Muscle layer of colon (tissue), 2 donors: ENCODE measurements at regions not wholly inside any gene's neighbourhood (a gene's known extent, or its start where the extent isn't known, plus 50 kb on each side); places are given as distances from the start of the nearest gene placed in this dataset.

Source experiments
- H3K27ac ChIP-seq: one replicate; pipeline ENCODE4 v1.7.0; 2013; ENCODE audit warnings: low read depth, mild to moderate bottlenecking, low read length, moderate library complexity
- H3K27me3 ChIP-seq, 2 donors: one replicate each; pipeline ENCODE4 v1.7.0; 2013; ENCODE audit warnings: low read length in 2 of 2, mild to moderate bottlenecking in 2 of 2; ENCODE audit not compliant: insufficient read depth in 2 of 2, control insufficient read depth in 1 of 2
- H3K36me3 ChIP-seq: one replicate; pipeline ENCODE4 v1.7.0; 2013; ENCODE audit warnings: mild to moderate bottlenecking, low read length; ENCODE audit not compliant: insufficient read depth
- H3K4me1 ChIP-seq: one replicate; pipeline ENCODE4 v1.7.0; 2013; ENCODE audit warnings: mild to moderate bottlenecking, low read length; ENCODE audit not compliant: insufficient read depth
- H3K4me3 ChIP-seq, 2 donors: one replicate each; pipeline ENCODE4 v1.7.0; 2013; ENCODE audit warnings: low read length in 2 of 2, low read depth in 1 of 2, mild to moderate bottlenecking in 1 of 2, moderate library complexity in 1 of 2
- H3K9ac ChIP-seq: one replicate; pipeline ENCODE4 v1.7.0; 2013; ENCODE audit warnings: low read length
- H3K9me3 ChIP-seq: one replicate; pipeline ENCODE4 v1.7.0; 2013; ENCODE audit warnings: mild to moderate bottlenecking, low read length
- donor health status: abdominal sarcoma.
- donor health status: Adenocarcinoma of cecum.

- Histone ChIP-seq H3K27me3 (no peaks in the 10 kb centered on the region), H3K4me1 (no peaks in the 10 kb centered on the region), H3K27ac (no peak overlapping the region), H3K36me3 (no peaks in the 10 kb centered on the region), H3K9ac (no peak overlapping the region), H3K9me3 (no peaks in the 10 kb centered on the region), H3K4me3 (no peak overlapping the region)
Measured at GRCh38 chr20:60254901-60255411, 296.7 kb downstream of the CDH26 start.

GRCh38 chr20:60255415-60255814 lies 297.2 kb downstream of the CDH26 start:
- Histone ChIP-seq H3K9me3 (no peaks in the 10 kb centered on the region), H3K27me3 (no peaks in the 10 kb centered on the region), H3K4me3 (no peak overlapping the region), H3K9ac (no peak overlapping the region), H3K4me1 (no peaks in the 10 kb centered on the region), H3K27ac (no peak overlapping the region), H3K36me3 (no peaks in the 10 kb centered on the region)

DNA sequence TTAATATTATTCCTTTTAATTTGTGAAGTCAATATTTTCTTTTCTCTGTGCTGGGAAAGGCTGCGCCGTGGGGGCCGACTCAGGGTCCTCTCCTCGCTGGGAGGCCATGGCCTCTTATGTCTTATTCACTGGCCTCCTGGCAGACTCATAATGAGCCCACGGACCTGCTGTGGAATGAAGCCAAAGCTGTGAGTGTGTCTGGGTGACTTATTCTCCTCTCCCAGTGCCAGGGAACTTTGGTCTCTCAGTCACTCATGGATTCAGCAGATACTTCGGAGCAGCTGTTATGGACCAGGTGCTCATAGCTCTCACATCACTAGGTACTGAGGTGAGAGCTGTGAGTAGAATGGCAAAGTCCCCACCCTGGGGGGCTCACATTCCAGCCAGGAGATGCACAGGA lies 297.6 kb downstream of the CDH26 start:
- Histone ChIP-seq H3K4me1 (no peaks in the 10 kb centered on the region), H3K36me3 (no peaks in the 10 kb centered on the region), H3K27ac (no peak overlapping the region), H3K9ac (no peak overlapping the region), H3K9me3 (no peaks in the 10 kb centered on the region), H3K4me3 (no peak overlapping the region), H3K27me3 (no peaks in the 10 kb centered on the region)

DNA sequence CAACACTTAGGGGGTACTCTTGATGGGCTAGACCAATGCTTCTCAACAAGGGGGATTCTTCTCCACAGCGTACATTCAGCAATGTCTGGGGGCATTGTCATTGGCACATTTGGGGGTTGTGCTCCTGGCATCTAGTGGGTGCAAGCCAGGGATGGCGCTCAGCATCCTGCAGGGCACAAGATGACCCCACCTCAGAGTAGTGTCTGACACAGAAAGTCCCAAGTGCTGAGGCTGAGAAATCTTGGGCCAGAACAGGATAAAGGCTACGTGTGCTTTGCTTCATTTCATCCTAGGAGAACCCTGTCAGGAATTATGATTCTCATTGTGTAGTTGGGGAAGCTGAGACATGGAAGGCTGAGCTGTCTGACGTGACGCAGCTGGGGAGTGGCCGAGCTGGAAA lies 298.6 kb downstream of the CDH26 start:
- Histone ChIP-seq H3K4me3 (no peak overlapping the region), H3K4me1 (no peaks in the 10 kb centered on the region), H3K27ac (no peak overlapping the region), H3K27me3 (no peaks in the 10 kb centered on the region), H3K9me3 (no peaks in the 10 kb centered on the region), H3K9ac (no peak overlapping the region), H3K36me3 (no peaks in the 10 kb centered on the region)

DNA sequence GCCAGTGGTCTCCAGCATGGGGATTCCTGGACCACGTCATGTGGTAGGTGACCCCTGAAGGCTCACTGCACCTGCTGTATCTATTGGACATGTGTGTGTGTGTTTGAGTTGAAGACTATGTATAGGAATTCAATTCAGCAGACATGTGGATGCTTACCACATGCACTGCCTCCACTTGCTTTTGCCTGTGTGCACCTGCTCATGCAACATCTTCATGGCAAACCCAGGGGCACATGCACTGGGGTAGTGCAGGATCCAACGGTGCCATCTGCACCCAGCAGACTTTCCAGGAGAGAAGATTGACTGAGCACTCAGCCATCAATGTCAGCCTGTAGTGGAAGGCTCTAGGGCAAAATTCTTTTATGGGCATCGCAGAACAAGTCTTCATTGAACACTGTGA lies 299.4 kb downstream of the CDH26 start:
- H3K27me3 ChIP-seq: no peaks in the 10 kb centered on the region
- H3K9ac ChIP-seq: no peak overlapping the region
- H3K9me3 ChIP-seq: no peaks in the 10 kb centered on the region
- no peak overlapping the region for H3K4me3 ChIP-seq
- H3K36me3 ChIP-seq: no peaks in the 10 kb centered on the region
- no peak overlapping the region for H3K27ac ChIP-seq
- no peaks in the 10 kb centered on the region for H3K4me1 ChIP-seq

- no peaks in the 10 kb centered on the region for H3K27me3 ChIP-seq
- no peaks in the 10 kb centered on the region for H3K9me3 ChIP-seq
- H3K4me3 ChIP-seq: no peak overlapping the region
- no peak overlapping the region for H3K27ac ChIP-seq
- no peak overlapping the region for H3K9ac ChIP-seq
- no peaks in the 10 kb centered on the region for H3K4me1 ChIP-seq
- H3K36me3 ChIP-seq: no peaks in the 10 kb centered on the region
Measured at GRCh38 chr20:60258255-60258863, 300.1 kb downstream of the CDH26 start.

GRCh38 chr20:60261333-60261732 lies 303.1 kb downstream of the CDH26 start:
- H3K4me3 ChIP-seq: no peak overlapping the region
- no peaks in the 10 kb centered on the region for H3K27me3 ChIP-seq
- no peaks in the 10 kb centered on the region for H3K9me3 ChIP-seq
- H3K27ac ChIP-seq: no peak overlapping the region
- H3K36me3 ChIP-seq: no peaks in the 10 kb centered on the region
- no peaks in the 10 kb centered on the region for H3K4me1 ChIP-seq
- H3K9ac ChIP-seq: no peak overlapping the region

GRCh38 chr20:60262967-60263603 lies 304.9 kb downstream of the CDH26 start:
- H3K36me3 ChIP-seq: no peaks in the 10 kb centered on the region
- H3K27me3 ChIP-seq: no peaks in the 10 kb centered on the region
- no peak overlapping the region for H3K27ac ChIP-seq
- H3K4me3 ChIP-seq: no peak overlapping the region
- no peaks in the 10 kb centered on the region for H3K9me3 ChIP-seq
- no peak overlapping the region for H3K9ac ChIP-seq
- H3K4me1 ChIP-seq: no peaks in the 10 kb centered on the region

GRCh38 chr20:60263725-60264709 lies 305.8 kb downstream of the CDH26 start:
- Histone ChIP-seq H3K36me3 (no peaks in the 10 kb centered on the region), H3K4me3 (no peak overlapping the region), H3K9ac (no peak overlapping the region), H3K9me3 (no peaks in the 10 kb centered on the region), H3K27me3 (no peaks in the 10 kb centered on the region), H3K27ac (no peak overlapping the region), H3K4me1 (no peaks in the 10 kb centered on the region)

GRCh38 chr20:60266177-60266823 lies 308.1 kb downstream of the CDH26 start:
- Histone ChIP-seq H3K27me3 (no peaks in the 10 kb centered on the region), H3K4me3 (no peak overlapping the region), H3K4me1 (no peaks in the 10 kb centered on the region), H3K36me3 (no peaks in the 10 kb centered on the region), H3K27ac (no peak overlapping the region), H3K9ac (no peak overlapping the region), H3K9me3 (no peaks in the 10 kb centered on the region)

GRCh38 chr20:60268491-60268890 lies 310.3 kb downstream of the CDH26 start:
- no peak overlapping the region for H3K9ac ChIP-seq
- no peaks in the 10 kb centered on the region for H3K9me3 ChIP-seq
- no peaks in the 10 kb centered on the region for H3K36me3 ChIP-seq
- no peaks in the 10 kb centered on the region for H3K27me3 ChIP-seq
- H3K4me1 ChIP-seq: no peaks in the 10 kb centered on the region
- no peak overlapping the region for H3K27ac ChIP-seq
- H3K4me3 ChIP-seq: no peak overlapping the region
